ENCODE measurements at regions not wholly inside any gene's neighbourhood (a gene's known extent, or its start where the extent isn't known, plus 50 kb on each side); places are given as distances from the start of the nearest gene placed in this dataset.

- H3K18ac ChIP-seq (ENCODE audit: extremely low read depth, low read length), result no peak overlapping the region
- no peak overlapping the region for H3K14ac ChIP-seq (ENCODE audit: insufficient read length)
- no peak overlapping the region for H4K5ac ChIP-seq (ENCODE audit: insufficient read length, low read depth, low read length)
- H4K8ac ChIP-seq (ENCODE audit: extremely low read depth, insufficient read depth, low read length), result no peak overlapping the region
- H3K79me1 ChIP-seq (ENCODE audit: low read depth, low read length), result no peaks in the 10 kb centered on the region
- no peak overlapping the region for H2BK12ac ChIP-seq (ENCODE audit: low read depth, low read length)
- H2AK5ac ChIP-seq (ENCODE audit: low read depth, low read length), result no peak overlapping the region
- H2BK15ac ChIP-seq (ENCODE audit: low read length), result no peak overlapping the region
- no peak overlapping the region for H3K56ac ChIP-seq (replicated peaks; ENCODE audit: insufficient read length, low read depth, low read length)
- DNase-seq (ENCODE audit: low read depth in 1 of 2, low spot score in 2 of 2) (no peak), FAIRE-seq (no peak)
- no peak overlapping the region for H3K4me3 ChIP-seq (ENCODE audit: extremely low read depth in 1 of 4, insufficient read depth in 2 of 4, low read depth in 3 of 4, low read length in 4 of 4)
- no peaks in the 10 kb centered on the region for H3K4me1 ChIP-seq (replicated peaks in 1 of 4; ENCODE audit: control insufficient read depth in 3 of 4, insufficient read depth in 4 of 4, low read length in 3 of 4)
- CTCF ChIA-PET (ENCODE audit: partially characterized antibody), result no interaction called here
- no peak overlapping the region for H3K23ac ChIP-seq (ENCODE audit: insufficient read length)
- H3K9me3 ChIP-seq (ENCODE audit: insufficient read depth in 2 of 2, low read depth in 1 of 2, low read length in 1 of 2), result no peaks in the 10 kb centered on the region
- H4K91ac ChIP-seq (replicated peaks; ENCODE audit: insufficient read length, low read length), result no peak overlapping the region
- POLR2A ChIA-PET (ENCODE audit: partially characterized antibody), result no interaction called here
- no peak overlapping the region for H2BK120ac ChIP-seq (replicated peaks; ENCODE audit: low read depth, low read length)
- H3K27ac ChIP-seq (ENCODE audit: low read depth, low read length), result no peak overlapping the region
- no peak overlapping the region for H3K4me2 ChIP-seq (ENCODE audit: insufficient read depth in 1 of 2, low read depth in 2 of 2, low read length in 2 of 2)
- H3K9ac ChIP-seq (replicated peaks in 1 of 4; ENCODE audit: extremely low read depth in 1 of 4, low read depth in 3 of 4, low read length in 3 of 4), result no peak overlapping the region
- H3K27me3 ChIP-seq (replicated peaks in 1 of 4; ENCODE audit: control insufficient read depth in 3 of 4, extremely low read depth in 1 of 4, insufficient read depth in 3 of 4, low read length in 3 of 4), result no peaks in the 10 kb centered on the region
- no peaks in the 10 kb centered on the region for H4K20me1 ChIP-seq (replicated peaks in 1 of 2; ENCODE audit: control insufficient read depth in 1 of 2, insufficient read depth in 2 of 2, low read length in 2 of 2)
- H3K4ac ChIP-seq (replicated peaks; ENCODE audit: insufficient read length, low read depth, low read length), result no peak overlapping the region
- H2AFZ ChIP-seq (ENCODE audit: low read length), result no peak overlapping the region; the same call in 1 of the 2 replicates
- 86% methylated on average over 5 of the region's 5 CpGs; no CpG with 5 or more reads in 1 of the 2 experiments for WGBS, 2 experiments (ENCODE audit: extremely low coverage in 1 of 2, insufficient coverage in 1 of 2, insufficient read length in 1 of 2, insufficient replicate concordance in 2 of 2, low coverage in 1 of 2, low lambda C conversion rate in 2 of 2, missing lambda C conversion rate in 1 of 2)
- H2BK5ac ChIP-seq (ENCODE audit: low read depth, low read length), result no peak overlapping the region
- no peaks in the 10 kb centered on the region for H3K36me3 ChIP-seq (ENCODE audit: control insufficient read depth in 2 of 4, insufficient read depth in 4 of 4, low read length in 3 of 4)
- no peaks in the 10 kb centered on the region for H3K79me2 ChIP-seq (ENCODE audit: control insufficient read depth in 1 of 2, insufficient read depth in 2 of 2, low read length in 2 of 2)
- no peak overlapping the region for H2BK20ac ChIP-seq (ENCODE audit: low read length)
- no peaks in the 10 kb centered on the region for H3K23me2 ChIP-seq (ENCODE audit: low read depth, low read length)
- TF ChIP-seq MAX (IDR thresholded peaks at IDR 0.05) (no peak), SIX5 (IDR thresholded peaks at IDR 0.05; ENCODE audit: low read depth, low read length) (no peak), ZNF274 (IDR thresholded peaks at IDR 0.05; ENCODE audit: borderline replicate concordance, extremely low read depth, low read length) (no peak), RAD21 (IDR thresholded peaks at IDR 0.05 in 1 of 2, conservative IDR thresholded peaks at IDR 0.05 in 1 of 2; ENCODE audit: low read depth in 2 of 2, low read length in 2 of 2) (no peak), RXRA (IDR thresholded peaks at IDR 0.05; ENCODE audit: insufficient read depth, low read depth, low read length) (no peak), SUZ12 (IDR thresholded peaks at IDR 0.05; ENCODE audit: low read length) (no peak), KDM5A (IDR thresholded peaks at IDR 0.05; ENCODE audit: low read length) (no peak), BRCA1 (IDR thresholded peaks at IDR 0.05; ENCODE audit: low read depth, low read length) (no peak), CHD2 (IDR thresholded peaks at IDR 0.05; ENCODE audit: low read length) (no peak), NRF1 (IDR thresholded peaks at IDR 0.05; ENCODE audit: low read depth, low read length) (no peak), MAFK (IDR thresholded peaks at IDR 0.05; ENCODE audit: low read depth, low read length) (no peak)
Observed at GRCh38 chr4:32189788-32190187, 1469.6 kb downstream of the PCDH7 start.
